G401 (cell line): ENCODE measurements at regions not wholly inside any gene's neighbourhood (a gene's known extent, or its start where the extent isn't known, plus 50 kb on each side); places are given as distances from the start of the nearest gene placed in this dataset.
"Not testable (repeated sequence)": the region's sequence is repeated elsewhere in the genome, so short reads cannot be mapped to it uniquely, and the experiment has no call there.

ENCODE experiments used
- DNase-seq: peaks from one replicate; pipeline ENCODE4 v3.0.0-alpha.2; 2015; ENCODE audit warnings: low spot score
- in situ Hi-C: cut with HindIII; loops from 2 replicates; pipeline ENCODE4 v1.10.0; 2016; ENCODE audit warnings: low sequenced_read_pairs, mixed read lengths

DNA sequence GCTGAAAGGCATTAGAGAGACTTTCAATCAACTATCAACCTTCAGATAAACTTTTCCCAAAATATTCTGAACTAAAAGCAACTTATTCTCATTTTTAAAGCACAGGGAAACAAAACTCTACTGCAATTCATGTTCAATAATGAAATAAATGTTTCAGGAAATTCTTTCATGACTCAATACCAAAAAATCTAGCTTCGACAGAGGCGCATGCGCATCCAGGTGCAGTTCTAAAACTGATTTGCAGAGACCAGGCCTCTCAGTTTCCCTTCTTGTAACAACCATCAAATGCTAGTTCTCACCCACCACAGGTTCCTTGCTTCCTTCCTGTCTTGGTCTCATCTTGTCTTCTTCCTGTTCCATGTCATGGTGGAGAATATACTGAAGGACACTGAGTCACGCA is 55.3 kb upstream of the NRBF2 start:
- in situ Hi-C loops, result no loop called here
- no peak for DNase-seq

DNA sequence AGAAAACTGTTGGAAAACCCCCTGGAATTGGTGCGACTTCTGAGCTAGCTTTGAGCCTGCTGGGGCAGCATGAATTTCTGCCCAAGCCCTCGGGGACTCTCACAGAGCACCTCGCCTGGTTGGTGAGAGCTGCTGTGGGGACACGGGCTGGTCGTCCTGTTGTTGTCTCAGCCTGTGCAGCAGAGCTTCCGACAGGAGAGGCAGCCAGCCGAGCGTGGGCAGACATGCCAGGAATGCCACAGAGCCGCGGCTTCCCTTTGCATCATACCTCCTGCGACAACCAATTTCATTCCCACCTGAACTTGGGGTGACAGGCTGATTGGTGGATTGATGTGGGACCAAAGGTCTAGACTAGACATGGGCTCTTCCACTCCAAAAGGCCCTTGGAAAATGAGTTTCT is 60.2 kb upstream of the NRBF2 start:
- in situ Hi-C loops, result no loop called here
- DNase-seq, result no peak

DNA sequence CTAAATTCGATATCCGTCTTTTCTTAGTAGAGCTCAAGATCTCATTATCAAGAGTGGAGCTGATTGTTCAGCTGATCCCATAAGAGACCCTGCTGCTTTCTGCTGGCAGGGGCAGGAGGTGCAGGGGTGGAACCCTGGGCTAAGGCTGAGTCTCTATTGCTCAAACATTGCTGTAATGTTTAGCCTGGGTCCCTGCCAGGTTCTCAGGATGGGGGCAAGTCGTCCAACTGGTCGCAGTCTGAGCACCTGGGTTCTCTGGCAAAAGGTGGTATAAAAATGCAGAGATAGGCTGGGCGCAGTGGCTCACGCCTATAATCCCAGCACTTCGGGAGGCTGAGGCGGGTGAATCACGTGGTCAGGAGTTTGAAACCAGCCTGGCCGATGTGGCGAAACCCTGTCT is 62.0 kb upstream of the NRBF2 start:
- in situ Hi-C loops, result no loop called here
- no peak for DNase-seq

DNA sequence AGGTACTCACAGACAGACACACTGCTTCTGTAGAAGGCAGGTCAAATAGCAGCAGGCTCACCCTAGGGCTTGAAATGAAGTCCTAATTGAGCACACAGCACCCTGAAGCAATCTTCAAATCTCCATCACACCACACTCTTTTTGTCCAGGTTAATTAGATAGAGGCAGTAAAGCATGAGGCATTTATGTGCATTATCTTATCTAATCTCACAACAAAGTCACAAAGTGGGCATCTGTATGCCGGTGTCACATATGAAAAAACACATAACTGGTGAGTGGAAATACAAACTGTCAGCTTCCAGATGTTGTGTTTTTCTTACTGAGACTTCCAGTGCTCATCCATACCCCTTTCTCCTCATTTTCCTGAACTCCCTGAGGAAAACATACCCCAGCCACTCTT is 63.8 kb upstream of the NRBF2 start:
- DNase-seq, result no peak
- in situ Hi-C loops, result no loop called here

DNA sequence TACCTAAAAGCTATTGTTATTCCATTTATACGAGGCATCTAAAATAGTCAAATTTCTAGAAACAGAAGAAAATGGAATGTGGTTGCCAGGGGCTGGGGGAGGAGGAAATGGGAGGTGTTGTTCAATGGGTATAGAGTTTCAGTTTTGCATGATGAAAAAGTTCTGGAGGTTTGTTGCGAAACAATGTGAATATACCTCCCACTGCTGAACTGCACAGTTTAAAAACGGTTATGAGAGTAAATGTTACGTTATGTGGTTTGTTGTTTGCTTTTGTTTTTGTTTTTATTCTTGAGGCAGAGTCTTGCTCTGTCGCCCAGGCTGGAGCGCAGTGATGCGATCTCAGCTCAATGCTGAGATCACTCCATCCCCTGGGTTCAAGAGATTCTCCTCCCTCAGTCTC is 64.9 kb upstream of the NRBF2 start:
- in situ Hi-C loops, result no loop called here
- DNase-seq, result no peak

GRCh38 chr10:63066606-63067005 is 66.5 kb upstream of the NRBF2 start:
- in situ Hi-C loops, result no loop called here

DNA sequence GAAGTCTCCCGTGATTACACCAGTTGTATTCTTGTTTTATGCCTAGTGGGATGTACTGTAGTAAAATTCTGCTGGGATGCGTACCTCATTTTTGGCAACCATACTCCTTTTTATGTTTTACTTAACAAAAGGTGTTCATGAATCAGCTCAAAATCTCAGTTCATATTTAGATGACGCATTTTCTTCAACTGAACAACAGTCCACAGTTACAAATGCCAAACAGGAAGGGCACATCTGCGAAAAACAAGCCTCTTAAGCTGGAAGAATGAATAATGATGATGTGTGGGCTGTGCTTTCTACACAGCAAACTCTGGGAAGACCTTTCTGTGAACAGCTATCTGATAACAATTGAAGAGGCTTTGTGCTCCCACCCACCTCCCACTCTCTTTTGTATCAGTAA is 68.4 kb upstream of the NRBF2 start:
- in situ Hi-C loops, result no loop called here
- no peak for DNase-seq

More at GRCh38 chr10:63066606-63067005, 66.5 kb upstream of the NRBF2 start:
- no peak for DNase-seq

DNA sequence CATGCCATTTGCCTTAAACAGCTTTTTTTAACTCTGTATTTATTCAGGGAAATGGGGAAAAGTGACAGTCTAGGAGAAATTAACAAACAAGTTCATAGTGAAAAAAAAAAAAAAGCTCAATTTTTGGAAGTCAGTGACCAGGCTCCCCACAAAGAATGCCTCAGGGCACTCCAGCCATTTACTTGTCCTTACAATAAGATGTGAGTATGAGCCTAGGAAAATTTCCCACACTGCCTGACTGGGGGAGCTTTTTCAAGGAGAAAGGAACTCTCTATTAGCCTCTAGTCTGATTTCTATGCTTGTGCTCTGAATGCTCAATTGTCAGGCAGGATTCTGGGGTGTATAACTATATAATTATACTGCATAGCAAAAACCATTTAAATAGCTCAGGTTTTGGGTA is 74.9 kb upstream of the NRBF2 start:
- in situ Hi-C loops, result no loop called here
- no peak for DNase-seq

DNA sequence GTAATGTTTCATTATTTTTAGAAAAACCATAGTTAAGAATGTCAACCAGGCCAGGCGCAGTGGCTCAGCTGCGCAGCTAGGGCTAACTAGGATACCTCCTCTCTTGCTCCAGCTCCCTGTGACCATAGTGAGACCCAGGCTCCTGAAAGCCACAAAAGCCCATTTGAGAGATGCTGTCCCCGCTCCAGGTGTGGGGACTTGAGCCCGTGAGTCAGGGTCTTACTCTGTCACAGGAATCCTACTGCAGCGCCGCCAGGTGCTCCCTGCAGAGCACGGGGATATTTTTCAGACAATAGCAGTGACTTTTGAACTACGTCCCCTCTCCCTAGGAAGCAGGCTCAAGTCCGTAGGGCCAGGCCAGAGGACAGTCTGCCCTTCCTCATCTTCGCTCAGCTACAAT is 75.6 kb upstream of the NRBF2 start:
- no peak for DNase-seq
- in situ Hi-C loops, result no loop called here

DNA sequence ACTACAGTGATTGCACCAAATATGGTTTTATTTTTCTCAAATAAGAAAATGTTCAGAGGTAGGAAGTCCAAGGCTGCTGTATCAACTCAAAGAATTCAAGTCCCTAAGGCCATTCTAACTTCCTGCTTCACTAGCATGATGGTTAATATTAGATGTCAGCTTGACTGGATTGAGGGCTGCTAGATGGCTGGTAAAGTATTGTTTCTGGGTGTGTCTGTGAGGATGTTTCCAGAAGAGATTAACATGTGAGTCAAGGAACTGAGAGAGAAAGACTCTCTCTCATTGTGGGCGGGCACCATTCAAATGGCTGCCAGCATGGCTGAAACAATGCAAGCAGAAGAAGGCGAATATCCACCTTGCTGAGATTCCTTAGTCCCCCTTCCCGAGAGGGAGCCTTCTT is 77.4 kb upstream of the NRBF2 start:
- DNase-seq, result no peak
- in situ Hi-C loops, result no loop called here

DNA sequence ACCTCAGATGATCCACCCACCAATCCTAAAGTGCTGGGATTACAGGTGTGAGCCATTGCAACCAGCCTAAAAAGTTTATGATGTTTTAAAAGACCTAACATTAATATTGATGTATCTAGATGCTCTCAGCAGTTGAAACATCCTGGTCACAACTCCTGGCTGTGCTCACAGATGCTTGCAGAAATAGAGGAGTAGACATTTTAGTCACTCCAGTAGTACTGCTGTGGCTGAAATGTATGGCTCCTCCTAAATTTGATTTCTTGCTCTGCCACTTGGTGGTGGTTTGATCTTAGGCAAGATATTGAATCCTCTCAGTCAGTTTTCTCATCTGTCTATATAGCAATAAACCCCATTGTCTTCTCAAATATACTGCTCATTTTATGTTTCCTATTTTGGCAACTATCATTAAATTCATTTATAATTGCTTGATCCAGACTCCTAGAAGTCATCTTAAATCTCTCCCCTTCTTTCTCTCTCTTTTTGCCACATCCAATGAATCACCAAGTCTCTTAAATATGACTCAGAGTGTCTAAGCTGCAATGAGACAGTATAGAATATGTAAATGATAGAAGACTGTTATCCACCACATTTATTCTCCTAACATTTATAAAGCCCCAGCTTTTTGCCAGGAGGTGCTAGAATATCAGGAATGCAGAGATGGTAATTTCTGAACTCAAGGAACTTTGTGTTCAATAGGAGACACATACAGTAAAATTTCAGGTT is 78.1 kb upstream of the NRBF2 start:
- in situ Hi-C loops, result no loop called here
- DNase-seq, result no peak

DNA sequence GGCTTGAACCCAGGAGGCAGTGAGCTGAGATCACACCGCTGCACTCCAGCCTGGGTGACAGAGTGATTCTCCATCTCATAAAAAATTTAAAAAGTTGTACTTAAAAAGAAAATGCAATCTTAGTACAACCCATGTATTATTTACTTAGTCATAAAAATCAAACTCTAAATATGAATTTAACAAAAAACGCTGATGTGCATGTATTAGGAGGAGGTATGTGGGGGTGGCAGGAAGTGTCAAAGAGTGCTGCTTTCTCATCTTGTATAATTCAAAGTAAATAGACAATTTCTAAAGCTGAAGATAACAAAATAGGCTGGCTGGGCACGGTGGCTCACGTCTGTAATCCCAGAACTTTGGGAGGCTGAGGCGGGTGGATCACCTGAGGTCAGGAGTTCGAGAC is 81.0 kb upstream of the NRBF2 start:
- in situ Hi-C loops, result no loop called here

DNA sequence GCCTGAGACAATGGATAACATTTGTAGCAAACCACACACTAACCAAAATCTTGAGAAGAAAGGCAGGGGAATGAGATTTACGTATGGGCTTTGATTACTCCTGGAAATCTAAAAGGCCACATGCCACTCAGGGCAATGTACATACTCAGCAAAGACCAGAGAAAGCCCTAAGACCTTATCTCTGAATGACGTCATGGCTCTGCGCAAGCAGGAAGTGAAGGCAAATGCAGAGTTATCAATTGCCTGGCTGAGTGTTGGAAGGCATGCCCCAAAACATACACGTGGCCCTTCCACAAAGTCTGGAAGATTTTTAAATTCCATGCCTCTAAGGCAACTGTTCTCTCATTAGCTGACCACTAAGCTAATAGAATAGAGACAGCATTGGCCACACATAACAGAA is 90.9 kb upstream of the NRBF2 start:
- DNase-seq, result no peak
- in situ Hi-C loops, result no loop called here

More for the DNA sequence above, 81.0 kb upstream of the NRBF2 start:
- DNase-seq, result no peak

- in situ Hi-C loops, DNase-seq: not testable (repeated sequence)
Measured at GRCh38 chr10:63033616-63034185, 99.4 kb upstream of the NRBF2 start.

- no peak for DNase-seq
- in situ Hi-C loops, result no loop called here
Measured at GRCh38 chr10:63030536-63030935, 102.6 kb upstream of the NRBF2 start.

- in situ Hi-C loops, result no loop called here
- peak; percentile 1 for DNase-seq
Measured at GRCh38 chr10:63027531-63027930, 105.6 kb upstream of the NRBF2 start.

DNA sequence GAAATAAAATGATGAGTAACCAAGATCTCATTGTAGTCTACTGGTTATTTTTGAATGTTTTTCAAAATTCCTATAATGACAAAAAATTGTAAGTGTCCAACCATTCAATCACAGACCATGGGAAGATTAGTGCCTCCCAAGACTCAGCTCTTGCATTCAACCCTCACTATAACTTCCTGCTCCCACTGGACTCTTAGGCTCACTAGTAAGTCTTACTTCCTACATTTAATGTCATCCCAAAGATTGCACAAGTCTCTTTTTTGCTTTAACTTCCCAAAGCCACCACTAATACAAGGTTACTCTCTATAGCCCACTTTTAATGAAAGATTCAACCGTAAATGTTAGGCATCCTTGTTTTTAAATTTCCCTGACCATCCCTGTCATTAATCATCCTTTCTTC is 111.9 kb upstream of the NRBF2 start:
- in situ Hi-C loops, result no loop called here
- DNase-seq, result no peak

GRCh38 chr10:63013755-63014154 is 119.4 kb upstream of the NRBF2 start:
- DNase-seq, result no peak

DNA sequence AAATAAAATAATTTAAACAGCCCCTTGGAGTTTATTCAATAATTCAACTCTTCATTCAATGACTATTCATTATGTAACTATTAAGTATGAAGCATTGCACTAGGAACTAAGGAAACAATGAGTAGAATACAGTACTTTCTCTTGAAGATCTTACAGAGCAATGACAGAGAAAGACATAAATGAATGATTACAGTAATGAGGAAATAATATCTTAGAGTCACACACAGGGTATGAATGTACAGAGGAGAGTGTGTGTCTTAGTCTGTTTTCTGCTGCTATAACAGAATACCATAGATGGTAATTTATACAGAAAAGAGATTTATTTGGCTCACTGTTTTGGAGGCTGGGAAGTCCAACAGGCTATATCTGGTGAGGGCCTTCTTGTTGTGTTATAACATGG is 120.5 kb upstream of the NRBF2 start:
- in situ Hi-C loops, result no loop called here
- no peak for DNase-seq

More at GRCh38 chr10:63013755-63014154, 119.4 kb upstream of the NRBF2 start:
- in situ Hi-C loops, result no loop called here

GRCh38 chr10:63010203-63010602 is 122.9 kb upstream of the NRBF2 start:
- in situ Hi-C loops, result no loop called here
- DNase-seq, result no peak

DNA sequence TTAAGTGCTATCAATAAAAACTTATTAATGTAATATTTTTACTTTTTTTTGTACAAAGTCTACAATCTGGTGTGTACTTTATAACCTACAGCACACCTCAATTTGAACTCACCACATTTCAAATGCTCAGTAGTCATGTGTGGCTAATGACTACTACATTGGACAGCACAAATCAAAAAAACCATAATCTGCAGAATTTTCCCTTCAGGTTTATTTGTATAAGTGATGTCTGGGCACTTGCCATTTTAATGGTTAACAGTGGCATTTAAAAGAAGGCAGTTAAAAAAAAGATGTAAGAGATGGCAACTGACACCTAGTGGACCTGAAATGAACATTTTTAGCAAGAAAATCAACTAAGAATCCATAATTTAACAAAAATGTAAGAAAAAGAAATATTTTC is 124.6 kb upstream of the NRBF2 start:
- in situ Hi-C loops, result no loop called here

More for the DNA sequence above, 124.6 kb upstream of the NRBF2 start:
- DNase-seq, result no peak
